Natural killer cell (primary cell): ENCODE measurements at regions not wholly inside any gene's neighbourhood (a gene's known extent, or its start where the extent isn't known, plus 50 kb on each side); places are given as distances from the start of the nearest gene placed in this dataset.

ENCODE experiments used
- ATAC-seq, 3 donors: fragments of 150-1000 bp in 2 of 3; fragments of 200-7000 bp in 1 of 3; cut with Tn5 transposase; 1 replicate in 1 of 3; 2 replicates in 2 of 3; pipeline ENCODE4 v1.10.0; 2021; ENCODE audit warnings: mild to moderate bottlenecking in 2 of 3, moderate library complexity in 2 of 3
- DNase-seq, 2 donors: peaks; one replicate each; pipeline versions ENCODE4 v3.0.0 to v3.0.0-alpha.2; 2013 to 2021; ENCODE audit warnings: mixed read lengths in 1 of 2
- H3K27ac ChIP-seq: one replicate; pipeline ENCODE4 v1.5.1; 2013; ENCODE audit warnings: mild to moderate bottlenecking, low read length
- H3K27me3 ChIP-seq: one replicate; pipeline ENCODE4 v1.6.1; 2013; ENCODE audit warnings: low read length; ENCODE audit not compliant: control insufficient read depth, insufficient read depth
- H3K36me3 ChIP-seq: one replicate; pipeline ENCODE4 v1.6.1; 2013; ENCODE audit warnings: low read length; ENCODE audit not compliant: control insufficient read depth, insufficient read depth
- H3K4me1 ChIP-seq: one replicate; pipeline ENCODE4 v1.6.1; 2013; ENCODE audit warnings: low read length; ENCODE audit not compliant: control insufficient read depth, insufficient read depth
- H3K4me3 ChIP-seq: one replicate; pipeline ENCODE4 v1.5.1; 2013; ENCODE audit warnings: low read length
- H3K9me3 ChIP-seq: one replicate; pipeline ENCODE4 v1.6.1; 2013; ENCODE audit warnings: low read length; ENCODE audit not compliant: control insufficient read depth, insufficient read depth
- H3K27ac Mint-ChIP-seq, 2 donors: one replicate each; pipeline ENCODE4 v1.8.0; 2022; ENCODE audit warnings: mild to moderate bottlenecking in 2 of 2, mixed read lengths in 2 of 2, moderate library complexity in 1 of 2
- H3K27me3 Mint-ChIP-seq, 2 donors: one replicate each; pipeline ENCODE4 v1.8.0; 2022; ENCODE audit warnings: low read depth in 2 of 2, mixed read lengths in 2 of 2
- H3K36me3 Mint-ChIP-seq: one replicate; pipeline ENCODE4 v1.8.0; 2022; ENCODE audit warnings: mixed read lengths
- H3K4me1 Mint-ChIP-seq, 2 donors: one replicate each; pipeline ENCODE4 v1.8.0; 2022; ENCODE audit warnings: mixed read lengths in 2 of 2
- H3K4me3 Mint-ChIP-seq: one replicate; pipeline ENCODE4 v1.8.0; 2022; ENCODE audit warnings: mild to moderate bottlenecking, moderate library complexity, mixed read lengths
- H3K9me3 Mint-ChIP-seq, 2 donors: one replicate each; pipeline ENCODE4 v1.8.0; 2022; ENCODE audit warnings: mixed read lengths in 2 of 2
- CTCF ChIP-seq: fragments of 200-600 bp; IDR thresholded peaks from one replicate; pipeline ENCODE4 v1.8.0; 2022; ENCODE audit warnings: antibody characterized with exemption
- WGBS: methylation state at CpG from one replicate; pipeline ENCODE4 v1.1.7; 2013; ENCODE audit warnings: missing lambda C conversion rate; ENCODE audit not compliant: insufficient coverage; 5-methylcytosine and 5-hydroxymethylcytosine counted together
- intact Hi-C: fragments of 100-400 bp; cut with micrococcal nuclease; formaldehyde crosslinking; loops from one replicate; pipeline ENCODE4 v1.14.2; 2022

DNA sequence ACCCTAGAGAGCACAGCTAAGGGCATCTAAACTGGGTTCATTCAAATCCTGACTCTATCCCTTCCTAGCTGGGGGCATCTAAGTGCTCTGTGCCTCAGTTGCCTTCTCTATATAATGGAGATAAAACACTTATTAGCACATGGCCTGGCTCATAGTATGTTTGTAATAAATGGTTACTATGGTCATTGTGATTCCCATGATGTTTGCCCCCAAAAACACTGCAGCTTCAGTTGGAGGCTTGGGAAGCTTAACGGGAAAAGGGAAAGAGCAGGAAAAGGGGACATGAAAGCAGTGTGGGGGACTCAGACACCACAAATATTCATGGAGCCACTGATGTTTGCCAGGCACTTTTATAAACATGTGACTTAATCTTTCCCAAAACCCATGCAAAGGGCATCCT lies 118.1 kb downstream of the INHBB start:
- no peaks in the 10 kb centered on the region for H3K27me3 Mint-ChIP-seq
- intact Hi-C loops, result no loop called here
- H3K4me1 Mint-ChIP-seq, result no peaks in the 10 kb centered on the region
- H3K36me3 Mint-ChIP-seq, result no peaks in the 10 kb centered on the region
- no peak overlapping the region for H3K4me3 Mint-ChIP-seq
- no peaks in the 10 kb centered on the region for H3K9me3 Mint-ChIP-seq
- Histone ChIP-seq H3K27ac (no peak overlapping the region), H3K4me3 (no peak overlapping the region), H3K4me1 (no peaks in the 10 kb centered on the region), H3K36me3 (no peaks in the 10 kb centered on the region), H3K9me3 (no peaks in the 10 kb centered on the region), H3K27me3 (no peaks in the 10 kb centered on the region)
- 40% methylated on average over 1 of the region's 1 CpG for WGBS
- ATAC-seq (no peak), DNase-seq (no peak)
- no peak overlapping the region for H3K27ac Mint-ChIP-seq
- TF ChIP-seq CTCF, result no peak

DNA sequence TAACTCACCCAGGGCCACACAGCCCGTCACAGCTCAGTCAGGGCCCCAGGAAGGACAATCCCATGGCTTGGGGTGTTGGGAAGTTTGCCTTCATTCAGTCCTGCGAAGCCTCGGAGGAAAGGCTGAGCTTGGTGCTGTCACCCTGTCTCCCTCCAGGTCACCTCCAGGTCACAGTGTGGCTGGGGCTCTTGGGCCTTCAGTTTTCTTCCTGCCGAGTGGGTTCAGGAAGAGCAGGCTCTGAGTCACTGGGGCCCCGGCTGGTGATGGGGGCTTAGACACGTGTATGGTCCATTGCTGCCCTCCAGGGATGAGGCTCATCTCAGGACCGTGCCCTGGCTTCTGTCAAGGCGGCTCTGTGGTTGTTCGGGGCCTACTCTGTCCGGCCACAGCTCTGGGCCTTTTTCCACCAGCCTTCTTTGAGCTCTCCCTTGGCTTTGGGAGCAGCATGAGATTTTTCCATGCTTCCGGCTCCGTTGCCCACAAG lies 118.6 kb downstream of the INHBB start:
- Mint-ChIP-seq H3K4me1 (no peaks in the 10 kb centered on the region), H3K27ac (no peak overlapping the region), H3K4me3 (no peak overlapping the region), H3K9me3 (no peaks in the 10 kb centered on the region), H3K36me3 (no peaks in the 10 kb centered on the region), H3K27me3 (no peaks in the 10 kb centered on the region)
- no peak for ATAC-seq
- TF ChIP-seq CTCF, result no peak
- intact Hi-C loops, result no loop called here
- Histone ChIP-seq H3K9me3 (no peaks in the 10 kb centered on the region), H3K27ac (no peak overlapping the region), H3K4me3 (no peak overlapping the region), H3K4me1 (no peaks in the 10 kb centered on the region), H3K27me3 (no peaks in the 10 kb centered on the region), H3K36me3 (no peaks in the 10 kb centered on the region)
- no peak for DNase-seq
- 79% methylated on average over 12 of the region's 12 CpGs for WGBS

GRCh38 chr2:120465012-120465700 lies 119.2 kb downstream of the INHBB start:
- no peaks in the 10 kb centered on the region for H3K4me1 ChIP-seq
- Mint-ChIP-seq H3K27me3 (no peaks in the 10 kb centered on the region), H3K4me3 (no peak overlapping the region), H3K9me3 (no peaks in the 10 kb centered on the region), H3K27ac (no peak overlapping the region), H3K4me1 (no peaks in the 10 kb centered on the region), H3K36me3 (no peaks in the 10 kb centered on the region)
- intact Hi-C loops, result no loop called here
- no peak overlapping the region for H3K27ac ChIP-seq
- 94% methylated on average over 9 of the region's 11 CpGs for WGBS
- DNase-seq (no peak), ATAC-seq (no peak)
- H3K36me3 ChIP-seq, result no peaks in the 10 kb centered on the region
- H3K4me3 ChIP-seq, result no peak overlapping the region
- no peak for TF ChIP-seq CTCF
- no peaks in the 10 kb centered on the region for H3K9me3 ChIP-seq
- no peaks in the 10 kb centered on the region for H3K27me3 ChIP-seq

GRCh38 chr2:120465701-120465988 lies 119.7 kb downstream of the INHBB start:
- Mint-ChIP-seq H3K4me1 (no peaks in the 10 kb centered on the region), H3K36me3 (no peaks in the 10 kb centered on the region), H3K4me3 (no peak overlapping the region), H3K27me3 (no peaks in the 10 kb centered on the region), H3K27ac (no peak overlapping the region), H3K9me3 (no peaks in the 10 kb centered on the region)
- intact Hi-C loops, result no loop called here
- Histone ChIP-seq H3K4me1 (no peaks in the 10 kb centered on the region), H3K27ac (no peak overlapping the region), H3K27me3 (no peaks in the 10 kb centered on the region), H3K4me3 (no peak overlapping the region), H3K9me3 (no peaks in the 10 kb centered on the region), H3K36me3 (no peaks in the 10 kb centered on the region)
- ATAC-seq (no peak), DNase-seq (no peak)
- WGBS, result 76% methylated on average over 6 of the region's 6 CpGs
- no peak for TF ChIP-seq CTCF
